ENCODE measurements at regions not wholly inside any gene's neighbourhood (a gene's known extent, or its start where the extent isn't known, plus 50 kb on each side); places are given as distances from the start of the nearest gene placed in this dataset.

GRCh38 chr3:40618158-40618557 is 93.4 kb downstream of the ZNF621 start:
- H3K27me3 Mint-ChIP-seq (ENCODE audit: low read depth), result peaks cover 49% of the 10 kb centered on the region
- H3K4me3 Mint-ChIP-seq, result no peak overlapping the region
- H3K27ac Mint-ChIP-seq, result no peak overlapping the region
- peaks cover 26% of the 10 kb centered on the region for H3K4me1 Mint-ChIP-seq
- H3K36me3 Mint-ChIP-seq (ENCODE audit: low read depth), result no peaks in the 10 kb centered on the region
- TF ChIP-seq CTCF (IDR thresholded peaks at IDR 0.05; ENCODE audit: unreplicated experiment in 3 of 3), result no peak
- peaks cover 3% of the 10 kb centered on the region for H3K9me3 Mint-ChIP-seq

- H3K4me3 Mint-ChIP-seq, result no peak overlapping the region
- H3K4me1 Mint-ChIP-seq, result peaks cover 19% of the 10 kb centered on the region
- H3K27me3 Mint-ChIP-seq (ENCODE audit: low read depth), result peaks cover 38% of the 10 kb centered on the region
- no peak overlapping the region for H3K27ac Mint-ChIP-seq
- H3K9me3 Mint-ChIP-seq, result peaks cover 3% of the 10 kb centered on the region
- no peak for TF ChIP-seq CTCF (IDR thresholded peaks at IDR 0.05; ENCODE audit: unreplicated experiment in 3 of 3)
- H3K36me3 Mint-ChIP-seq (ENCODE audit: low read depth), result no peaks in the 10 kb centered on the region
Measured at GRCh38 chr3:40620151-40620550, 95.4 kb downstream of the ZNF621 start.

- peaks cover 8% of the 10 kb centered on the region for H3K9me3 Mint-ChIP-seq
- H3K4me1 Mint-ChIP-seq, result peaks cover 10% of the 10 kb centered on the region
- H3K27ac Mint-ChIP-seq, result no peak overlapping the region
Measured at GRCh38 chr3:40621252-40621651, 96.5 kb downstream of the ZNF621 start.

GRCh38 chr3:40623567-40623966 is 98.8 kb downstream of the ZNF621 start:
- peaks cover 5% of the 10 kb centered on the region for H3K27me3 Mint-ChIP-seq (ENCODE audit: low read depth)
- peaks cover 12% of the 10 kb centered on the region for H3K9me3 Mint-ChIP-seq
- no peak overlapping the region for H3K27ac Mint-ChIP-seq
- H3K36me3 Mint-ChIP-seq (ENCODE audit: low read depth), result no peaks in the 10 kb centered on the region
- no peak for TF ChIP-seq CTCF (IDR thresholded peaks at IDR 0.05; ENCODE audit: unreplicated experiment in 3 of 3)
- H3K4me1 Mint-ChIP-seq, result no peaks in the 10 kb centered on the region
- no peak overlapping the region for H3K4me3 Mint-ChIP-seq

More at GRCh38 chr3:40621252-40621651, 96.5 kb downstream of the ZNF621 start:
- no peak overlapping the region for H3K4me3 Mint-ChIP-seq
- H3K27me3 Mint-ChIP-seq (ENCODE audit: low read depth), result peaks cover 27% of the 10 kb centered on the region
- no peak for TF ChIP-seq CTCF (IDR thresholded peaks at IDR 0.05; ENCODE audit: unreplicated experiment in 3 of 3)
- H3K36me3 Mint-ChIP-seq (ENCODE audit: low read depth), result no peaks in the 10 kb centered on the region

- Mint-ChIP-seq H3K9me3 (peaks cover 16% of the 10 kb centered on the region), H3K36me3 (ENCODE audit: low read depth) (no peaks in the 10 kb centered on the region), H3K4me1 (no peaks in the 10 kb centered on the region), H3K4me3 (no peak overlapping the region), H3K27ac (no peak overlapping the region), H3K27me3 (ENCODE audit: low read depth) (peaks cover 5% of the 10 kb centered on the region)
- no peak for TF ChIP-seq CTCF (IDR thresholded peaks at IDR 0.05; ENCODE audit: unreplicated experiment in 3 of 3)
Measured at GRCh38 chr3:40624189-40624769, 99.5 kb downstream of the ZNF621 start.

- no peak for TF ChIP-seq CTCF (IDR thresholded peaks at IDR 0.05; ENCODE audit: unreplicated experiment in 3 of 3)
- Mint-ChIP-seq H3K4me3 (no peak overlapping the region), H3K27me3 (ENCODE audit: low read depth) (no peaks in the 10 kb centered on the region), H3K36me3 (ENCODE audit: low read depth) (no peaks in the 10 kb centered on the region), H3K4me1 (no peaks in the 10 kb centered on the region), H3K9me3 (peaks cover 42% of the 10 kb centered on the region), H3K27ac (no peak overlapping the region)
Measured at GRCh38 chr3:40627095-40627494, 102.3 kb downstream of the ZNF621 start.
